IMR-90 (cell line): ENCODE measurements at regions not wholly inside any gene's neighbourhood (a gene's known extent, or its start where the extent isn't known, plus 50 kb on each side); places are given as distances from the start of the nearest gene placed in this dataset.

Experiments used
- ATAC-seq: fragments of 200-7000 bp; cut with Tn5 transposase; 2 replicates; pipeline ENCODE4 v1.9.1; 2020; ENCODE audit warnings: low read depth, mild to moderate bottlenecking, moderate library complexity
- BruUV-seq: library from RNA; stranded (reverse); fragments of 400-500 nt; replicated peaks from 2 replicates; lab custom pipeline; 2021; lab: Mats Ljungman, UMichigan
- CTCF ChIA-PET: fragments of 300-600 bp; formaldehyde crosslinking; extraction: SDS; loops from one replicate; lab custom pipeline; 2021; ENCODE audit warnings: antibody characterized with exemption; lab: Yijun Ruan, JAX
- POLR2A ChIA-PET: fragments of 300-600 bp; sonication (Branson Sonifier 250); formaldehyde crosslinking; loops from one replicate; lab custom pipeline; 2022; ENCODE audit warnings: antibody characterized with exemption; ENCODE audit not compliant: unreplicated experiment; lab: Charles Lee
- DNase-seq: peaks from one replicate; pipeline ENCODE4 v3.0.0; 2013
- H2AFZ ChIP-seq: replicated peaks from 2 replicates; pipeline ENCODE3; 2013; ENCODE audit warnings: low read length, mild to moderate bottlenecking; ENCODE audit not compliant: poor library complexity
- H2AK5ac ChIP-seq: 2 replicates; pipeline ENCODE4 v1.6.1; 2013; ENCODE audit warnings: low read depth, low read length, inconsistent platforms
- H2AK9ac ChIP-seq: replicated peaks from 2 replicates; pipeline ENCODE3; 2013; ENCODE audit warnings: mild to moderate bottlenecking, low read depth, low read length, moderate library complexity; ENCODE audit not compliant: poor library complexity
- H2BK120ac ChIP-seq: 2 replicates; pipeline ENCODE4 v1.6.1; 2013; ENCODE audit warnings: low read depth, low read length, inconsistent platforms
- H2BK15ac ChIP-seq: 3 replicates; pipeline ENCODE4 v1.6.1; 2013; ENCODE audit warnings: low read depth, low read length, inconsistent platforms
- H2BK20ac ChIP-seq: 2 replicates; pipeline ENCODE4 v1.6.1; 2013; ENCODE audit warnings: low read depth, mild to moderate bottlenecking, inconsistent platforms, low read length, moderate library complexity
- H2BK5ac ChIP-seq: 2 replicates; pipeline ENCODE4 v1.6.1; 2013; ENCODE audit warnings: mild to moderate bottlenecking, low read depth, low read length, inconsistent platforms; ENCODE audit not compliant: poor library complexity, severe bottlenecking
- H3K14ac ChIP-seq: replicated peaks from 2 replicates; pipeline ENCODE4 v1.6.1; 2013; ENCODE audit warnings: low read depth, low read length, inconsistent platforms
- H3K18ac ChIP-seq: 2 replicates; pipeline ENCODE4 v1.6.1; 2013; ENCODE audit warnings: low read depth, low read length, control low read depth
- H3K23ac ChIP-seq: 2 replicates; pipeline ENCODE4 v1.6.1; 2013; ENCODE audit warnings: low read depth, low read length, inconsistent platforms
- H3K27ac ChIP-seq: 2 replicates; pipeline ENCODE4 v1.5.1; 2013; ENCODE audit warnings: mild to moderate bottlenecking, control low read depth, low read length; ENCODE audit not compliant: insufficient read depth
- H3K27me3 ChIP-seq: 2 replicates; pipeline ENCODE4 v1.6.1; 2013; ENCODE audit warnings: low read length; ENCODE audit not compliant: control insufficient read depth, insufficient read depth
- H3K36me3 ChIP-seq: 2 replicates; pipeline ENCODE4 v1.6.1; 2013; ENCODE audit warnings: low read length, mixed read lengths; ENCODE audit not compliant: control insufficient read depth, insufficient read depth
- H3K4ac ChIP-seq: 2 replicates; pipeline ENCODE4 v1.6.1; 2013; ENCODE audit warnings: low read depth, low read length, inconsistent platforms
- H3K4me1 ChIP-seq: 2 replicates; pipeline ENCODE4 v1.6.1; 2013; ENCODE audit warnings: low read length, mixed read lengths; ENCODE audit not compliant: control insufficient read depth, insufficient read depth
- H3K4me2 ChIP-seq: 2 replicates; pipeline ENCODE4 v1.6.1; 2013; ENCODE audit warnings: low read depth, mild to moderate bottlenecking, control low read depth, low read length, moderate library complexity
- H3K4me3 ChIP-seq: 2 replicates; pipeline ENCODE4 v1.5.1; 2013; ENCODE audit warnings: low read depth, mild to moderate bottlenecking, control low read depth, low read length, moderate library complexity; ENCODE audit not compliant: insufficient read depth
- H3K56ac ChIP-seq: 2 replicates; pipeline ENCODE4 v1.6.1; 2013; ENCODE audit warnings: low read length, inconsistent platforms; ENCODE audit not compliant: insufficient read depth; ENCODE audit errors: extremely low read depth
- H3K79me1 ChIP-seq, 2 experiments: 2 replicates each; pipeline ENCODE4 v1.6.1; 2013; ENCODE audit warnings: low read length in 2 of 2, inconsistent platforms in 1 of 2, low read depth in 1 of 2
- H3K9ac ChIP-seq: 2 replicates; pipeline ENCODE4 v1.6.1; 2013; ENCODE audit warnings: low read depth, low read length, control low read depth
- H3K9me1 ChIP-seq: 2 replicates; pipeline ENCODE4 v1.6.1; 2013; ENCODE audit warnings: low read length, inconsistent platforms; ENCODE audit not compliant: insufficient read depth
- H3K9me3 ChIP-seq: 2 replicates; pipeline ENCODE4 v1.6.1; 2013; ENCODE audit warnings: low read length; ENCODE audit not compliant: control insufficient read depth, insufficient read depth
- H4K20me1 ChIP-seq: 2 replicates; pipeline ENCODE4 v1.6.1; 2013; ENCODE audit warnings: low read length, inconsistent platforms; ENCODE audit not compliant: insufficient read depth
- H4K5ac ChIP-seq: 2 replicates; pipeline ENCODE4 v1.6.1; 2013; ENCODE audit warnings: mild to moderate bottlenecking, low read depth, low read length, control low read depth
- H4K8ac ChIP-seq, 2 experiments: 2 replicates each; pipeline ENCODE4 v1.6.1; 2013; ENCODE audit warnings: low read depth in 2 of 2, low read length in 2 of 2, control low read depth in 1 of 2, inconsistent platforms in 1 of 2
- H4K91ac ChIP-seq: 2 replicates; pipeline ENCODE4 v1.6.1; 2013; ENCODE audit warnings: low read depth, low read length, inconsistent platforms; ENCODE audit not compliant: insufficient read depth
- CEBPB ChIP-seq: IDR thresholded peaks from 2 replicates; pipeline ENCODE4 v1.6.1; 2012; ENCODE audit warnings: low read depth, low read length, improper control_type of control experiment
- ELK1 ChIP-seq: fragments of 150-350 bp; IDR thresholded peaks from 2 replicates; pipeline ENCODE4 v1.6.1; 2016; ENCODE audit warnings: low read depth, mild to moderate bottlenecking, low read length, moderate library complexity, borderline replicate concordance
- MAFK ChIP-seq: IDR thresholded peaks from 2 replicates; pipeline ENCODE4 v1.6.1; 2012; ENCODE audit warnings: low read depth, low read length, improper control_type of control experiment
- MAZ ChIP-seq: IDR thresholded peaks from 2 replicates; pipeline ENCODE4 v1.6.1; 2012; ENCODE audit warnings: low read depth, mild to moderate bottlenecking, low read length, improper control_type of control experiment, moderate library complexity, borderline replicate concordance
- MXI1 ChIP-seq: IDR thresholded peaks from 2 replicates; pipeline ENCODE4 v1.6.1; 2012; ENCODE audit warnings: low read depth, mild to moderate bottlenecking, low read length, moderate library complexity, borderline replicate concordance
- RAD21 ChIP-seq: IDR thresholded peaks from 2 replicates; pipeline ENCODE4 v1.6.1; 2012; ENCODE audit warnings: low read length, improper control_type of control experiment
- RFX5 ChIP-seq: IDR thresholded peaks from 2 replicates; pipeline ENCODE4 v1.8.0; 2012; ENCODE audit warnings: low read depth, mild to moderate bottlenecking, low read length, moderate library complexity
- USF2 ChIP-seq: fragments of 150-350 bp; IDR thresholded peaks from 2 replicates; pipeline ENCODE4 v1.6.1; 2017; ENCODE audit warnings: mild to moderate bottlenecking, antibody characterized with exemption, low read length, low read depth
- WGBS, 2 experiments: methylation state at CpG; one replicate each; pipeline versions ENCODE4 v1.1.5 to v1.1.7; 2013; ENCODE audit warnings: missing lambda C conversion rate in 2 of 2; ENCODE audit not compliant: insufficient read length in 1 of 2; ENCODE audit errors: extremely low coverage in 2 of 2; 5-methylcytosine and 5-hydroxymethylcytosine counted together
- dilution Hi-C: fragments of 300-500 bp; cut with HindIII; formaldehyde crosslinking; loops from one replicate; pipeline ENCODE4 v1.14.3; 2018; ENCODE audit warnings: low sequenced_read_pairs; ENCODE audit not compliant: unreplicated experiment
- in situ Hi-C: fragments of 300-500 bp; cut with MboI; formaldehyde crosslinking; loops from 3 replicates; pipeline ENCODE4 v1.14.3; 2019; ENCODE audit warnings: low sequenced_read_pairs, inconsistent platforms, mixed read lengths
- intact Hi-C: fragments of 100-400 bp; cut with micrococcal nuclease; formaldehyde crosslinking; loops from 2 replicates; pipeline ENCODE4 v1.10.0; 2022

- no peak for ATAC-seq
- no peak overlapping the region for H3K23ac ChIP-seq
- no peaks in the 10 kb centered on the region for H3K9me1 ChIP-seq
- no peak overlapping the region for H3K27ac ChIP-seq
- H3K4me2 ChIP-seq = no peak overlapping the region
- no peak for DNase-seq
- H3K18ac ChIP-seq = no peak overlapping the region
- H2BK15ac ChIP-seq = no peak overlapping the region
- no peak overlapping the region for H2BK20ac ChIP-seq
- no peak overlapping the region for H2AFZ ChIP-seq
- no peaks in the 10 kb centered on the region for H3K36me3 ChIP-seq
- no peak for TF ChIP-seq MAFK
- TF ChIP-seq RFX5 = no peak
- TF ChIP-seq MAZ = no peak
- no peak for TF ChIP-seq USF2
- no peak for TF ChIP-seq CEBPB
- no peak for TF ChIP-seq MXI1
- no peak for TF ChIP-seq ELK1
- TF ChIP-seq RAD21 = no peak
- ChIA-PET CTCF (no interaction called here), POLR2A (no interaction called here)
- H3K56ac ChIP-seq = no peak overlapping the region
- no peak overlapping the region for H2AK5ac ChIP-seq
- no peak overlapping the region for H3K14ac ChIP-seq
- H2BK120ac ChIP-seq = no peak overlapping the region
- in situ Hi-C loops = no loop called here
- no peak overlapping the region for H3K4ac ChIP-seq
- BruUV-seq = no TSS peak
- intact Hi-C loops = no loop called here
- dilution Hi-C loops = no loop called here
- H3K9ac ChIP-seq = no peak overlapping the region
- H3K4me1 ChIP-seq = no peaks in the 10 kb centered on the region
- H3K4me3 ChIP-seq = no peak overlapping the region
- no peak overlapping the region for H2BK5ac ChIP-seq
- H3K27me3 ChIP-seq = no peaks in the 10 kb centered on the region
- H2AK9ac ChIP-seq = no peak overlapping the region
- H4K91ac ChIP-seq = no peak overlapping the region
- no peaks in the 10 kb centered on the region for H4K20me1 ChIP-seq
- no peaks in the 10 kb centered on the region for H3K79me1 ChIP-seq
- H4K5ac ChIP-seq = no peak overlapping the region
- H4K8ac ChIP-seq = no peak overlapping the region
- peaks cover 4% of the 10 kb centered on the region; the same call in 1 of the 2 replicates for H3K9me3 ChIP-seq
- 83% methylated on average over 3 of the region's 10 CpGs; no CpG with 5 or more reads in 1 of the 2 experiments for WGBS, 2 experiments
Measured at GRCh38 chr10:83153714-83154113, 985.6 kb upstream of the GHITM start.
